B cell (primary cell): ENCODE measurements at regions not wholly inside any gene's neighbourhood (a gene's known extent, or its start where the extent isn't known, plus 50 kb on each side); places are given as distances from the start of the nearest gene placed in this dataset.
"Not testable (repeated sequence)": the region's sequence is repeated elsewhere in the genome, so short reads cannot be mapped to it uniquely, and the experiment has no call there.

ENCODE experiments used
- ATAC-seq: fragments of 200-7000 bp; cut with Tn5 transposase; one replicate; pipeline ENCODE4 v1.10.0; 2021; ENCODE audit warnings: low read depth, mild to moderate bottlenecking, moderate number of reproducible peaks, moderate library complexity
- CTCF ChIA-PET: fragments of 350-600 bp; sonication (Branson Sonifier 250); formaldehyde crosslinking; loops from one replicate; lab custom pipeline; 2021; ENCODE audit warnings: antibody characterized with exemption, inconsistent platforms; lab: Charles Lee
- POLR2A ChIA-PET: fragments of 350-600 bp; sonication (Branson Sonifier 250); formaldehyde crosslinking; loops from one replicate; lab custom pipeline; 2021; ENCODE audit warnings: antibody characterized with exemption; lab: Charles Lee
- DNase-seq: peaks from one replicate; pipeline ENCODE4 v3.0.0; 2013
- H2AFZ ChIP-seq: 2 replicates; pipeline ENCODE4 v1.6.1; 2012; ENCODE audit warnings: mild to moderate bottlenecking, low read depth, low read length; ENCODE audit not compliant: insufficient read depth, poor library complexity, severe bottlenecking
- H3K27ac ChIP-seq, 2 donors: 1 replicate in 1 of 2; 2 replicates in 1 of 2; pipeline ENCODE4 v1.5.1; 2012 to 2013; ENCODE audit warnings: low read length in 2 of 2, mild to moderate bottlenecking in 2 of 2, moderate library complexity in 1 of 2
- H3K27me3 ChIP-seq, 4 experiments: fragments of 200-600 bp in 1 of 4; sonication (generic) in 1 of 4; replicated peaks in 1 of 4; 1 replicate in 2 of 4; 2 replicates in 2 of 4; pipeline versions ENCODE4 v1.6.1 to v1.7.0; 2013 to 2016; ENCODE audit warnings: low read length in 3 of 4, mild to moderate bottlenecking in 2 of 4, mixed read lengths in 1 of 4, moderate library complexity in 1 of 4; ENCODE audit not compliant: insufficient read depth in 4 of 4, control insufficient read depth in 3 of 4; ENCODE audit errors: control extremely low read depth in 1 of 4
- H3K36me3 ChIP-seq, 2 experiments: replicated peaks in 1 of 2; 1 replicate in 1 of 2; 2 replicates in 1 of 2; pipeline versions ENCODE4 v1.6.1 to v1.7.1; 2013; ENCODE audit warnings: low read length in 1 of 2; ENCODE audit not compliant: insufficient read depth in 2 of 2, control insufficient read depth in 1 of 2; ENCODE audit errors: control extremely low read depth in 1 of 2, extremely low read depth in 1 of 2
- H3K4me1 ChIP-seq, 2 donors: fragments of 200-600 bp in 1 of 2; sonication (generic) in 1 of 2; 1 replicate in 1 of 2; 2 replicates in 1 of 2; pipeline versions ENCODE4 v1.5.1 to v1.6.1; 2013 to 2017; ENCODE audit warnings: low read length in 2 of 2; ENCODE audit not compliant: control insufficient read depth in 2 of 2, insufficient read depth in 2 of 2
- H3K4me2 ChIP-seq: replicated peaks from 2 replicates; pipeline ENCODE3; 2012; ENCODE audit warnings: mild to moderate bottlenecking, low read depth, low read length; ENCODE audit not compliant: poor library complexity, severe bottlenecking
- H3K4me3 ChIP-seq, 5 experiments: fragments of 200-600 bp in 1 of 5; sonication (generic) in 1 of 5; 1 replicate in 3 of 5; 2 replicates in 2 of 5; pipeline versions ENCODE4 v1.5.1 to v1.7.0; 2011 to 2016; ENCODE audit warnings: low read length in 4 of 5, mild to moderate bottlenecking in 4 of 5, low read depth in 2 of 5, control low read depth in 1 of 5, moderate library complexity in 1 of 5; ENCODE audit not compliant: insufficient read depth in 1 of 5; ENCODE audit errors: control extremely low read depth in 1 of 5, extremely low read depth in 1 of 5
- H3K79me2 ChIP-seq: fragments of 200-600 bp; sonication (generic); one replicate; pipeline ENCODE4 v1.6.0; 2016; ENCODE audit warnings: low read length; ENCODE audit not compliant: control insufficient read depth, insufficient read depth
- H3K9ac ChIP-seq: fragments of 200-600 bp; sonication (generic); 2 replicates; pipeline ENCODE4 v1.6.1; 2017; ENCODE audit warnings: mild to moderate bottlenecking, low read length, moderate library complexity
- H3K9me3 ChIP-seq, 3 donors: one replicate each; pipeline versions ENCODE4 v1.6.1 to v1.7.1; 2013; ENCODE audit warnings: low read length in 2 of 3; ENCODE audit not compliant: control insufficient read depth in 2 of 3, insufficient read depth in 1 of 3; ENCODE audit errors: control extremely low read depth in 1 of 3
- H4K20me1 ChIP-seq: 2 replicates; pipeline ENCODE4 v1.6.0; 2012; ENCODE audit warnings: mild to moderate bottlenecking, low read length; ENCODE audit not compliant: insufficient read depth, control insufficient read depth, poor library complexity, severe bottlenecking
- H3K27ac Mint-ChIP-seq: one replicate; pipeline ENCODE4 v1.8.0; 2021; ENCODE audit warnings: mixed read lengths
- H3K27me3 Mint-ChIP-seq: one replicate; pipeline ENCODE4 v1.8.0; 2021; ENCODE audit warnings: mixed read lengths
- H3K4me1 Mint-ChIP-seq: one replicate; pipeline ENCODE4 v1.8.0; 2021; ENCODE audit warnings: mixed read lengths
- H3K4me3 Mint-ChIP-seq: one replicate; pipeline ENCODE4 v1.8.0; 2021; ENCODE audit warnings: mixed read lengths
- H3K9me3 Mint-ChIP-seq: one replicate; pipeline ENCODE4 v1.8.0; 2022; ENCODE audit warnings: mixed read lengths; ENCODE audit not compliant: insufficient read depth
- EZH2 ChIP-seq: IDR thresholded peaks from 2 replicates; pipeline ENCODE4 v1.6.1; 2012; ENCODE audit warnings: borderline replicate concordance, low read depth, mild to moderate bottlenecking, moderate library complexity, low read length; ENCODE audit not compliant: insufficient read depth, poor library complexity, severe bottlenecking
- WGBS: methylation state at CpG from one replicate; pipeline ENCODE4 v1.1.5; 2013; ENCODE audit warnings: missing lambda C conversion rate; ENCODE audit not compliant: insufficient coverage; 5-methylcytosine and 5-hydroxymethylcytosine counted together
- intact Hi-C: fragments of 100-400 bp; cut with micrococcal nuclease; formaldehyde crosslinking; loops from one replicate; pipeline ENCODE4 v1.10.0; 2022
- TF ChIP-seq, protein P1 (sequence below): fragments of 200-600 bp; IDR thresholded peaks from one replicate; pipeline ENCODE4 v1.8.0; 2022; ENCODE audit warnings: antibody characterized with exemption, mild to moderate bottlenecking

DNA sequence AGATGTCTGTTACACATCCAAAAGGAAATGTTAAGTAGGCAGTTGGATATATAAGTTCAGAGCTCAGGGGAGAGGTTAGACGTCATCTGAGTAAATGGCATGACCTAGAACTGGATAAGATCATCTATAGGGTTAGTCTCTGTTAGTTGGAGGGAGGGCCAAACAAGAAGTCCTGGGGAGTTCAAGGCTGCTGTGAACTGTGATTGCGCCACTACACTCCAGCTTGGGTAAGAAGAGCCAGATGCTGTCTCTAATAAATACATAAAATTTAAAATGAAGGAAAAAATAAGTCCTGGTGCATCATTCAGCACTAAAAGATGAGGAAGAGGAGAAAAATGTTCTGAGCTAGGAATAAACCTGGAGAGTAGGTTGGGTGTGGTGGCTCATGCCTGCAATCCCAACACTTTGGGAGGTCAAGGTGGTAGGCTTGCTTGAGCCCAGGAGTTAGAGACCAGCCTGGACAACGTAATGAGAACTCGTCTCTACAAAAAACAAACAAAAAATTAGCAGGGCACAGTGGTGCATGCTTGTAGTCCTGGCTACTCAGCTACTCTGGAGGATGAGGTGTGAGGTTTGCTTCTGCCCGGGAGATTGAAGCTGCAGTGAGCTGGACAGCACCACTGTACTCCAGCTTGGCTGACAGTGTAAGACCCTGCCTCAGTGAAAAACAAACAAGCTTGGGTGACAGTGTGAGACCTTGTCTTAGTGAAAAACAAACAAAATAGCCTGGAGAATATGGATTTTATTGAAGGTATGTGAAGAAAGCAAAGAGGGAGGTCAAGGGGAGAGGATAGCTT is 123.6 kb downstream of the ACTBL2 start:
- ATAC-seq (no peak), DNase-seq (no peak)
- H3K27ac Mint-ChIP-seq, result no peak overlapping the region
- intact Hi-C loops, result no loop called here
- H3K4me1 Mint-ChIP-seq, result no peaks in the 10 kb centered on the region
- Histone ChIP-seq H3K79me2 (no peaks in the 10 kb centered on the region), H3K9ac (no peak overlapping the region), H3K4me2 (no peak overlapping the region), H3K9me3 (no peaks in the 10 kb centered on the region), H3K36me3 (no peaks in the 10 kb centered on the region), H4K20me1 (no peaks in the 10 kb centered on the region), H3K27me3 (no peaks in the 10 kb centered on the region), H3K27ac (no peak overlapping the region), H2AFZ (no peak overlapping the region), H3K4me3 (no peak overlapping the region), H3K4me1 (no peaks in the 10 kb centered on the region)
- POLR2A ChIA-PET, result no interaction called here
- no peak for TF ChIP-seq EZH2
- TF ChIP-seq, protein P1, sequence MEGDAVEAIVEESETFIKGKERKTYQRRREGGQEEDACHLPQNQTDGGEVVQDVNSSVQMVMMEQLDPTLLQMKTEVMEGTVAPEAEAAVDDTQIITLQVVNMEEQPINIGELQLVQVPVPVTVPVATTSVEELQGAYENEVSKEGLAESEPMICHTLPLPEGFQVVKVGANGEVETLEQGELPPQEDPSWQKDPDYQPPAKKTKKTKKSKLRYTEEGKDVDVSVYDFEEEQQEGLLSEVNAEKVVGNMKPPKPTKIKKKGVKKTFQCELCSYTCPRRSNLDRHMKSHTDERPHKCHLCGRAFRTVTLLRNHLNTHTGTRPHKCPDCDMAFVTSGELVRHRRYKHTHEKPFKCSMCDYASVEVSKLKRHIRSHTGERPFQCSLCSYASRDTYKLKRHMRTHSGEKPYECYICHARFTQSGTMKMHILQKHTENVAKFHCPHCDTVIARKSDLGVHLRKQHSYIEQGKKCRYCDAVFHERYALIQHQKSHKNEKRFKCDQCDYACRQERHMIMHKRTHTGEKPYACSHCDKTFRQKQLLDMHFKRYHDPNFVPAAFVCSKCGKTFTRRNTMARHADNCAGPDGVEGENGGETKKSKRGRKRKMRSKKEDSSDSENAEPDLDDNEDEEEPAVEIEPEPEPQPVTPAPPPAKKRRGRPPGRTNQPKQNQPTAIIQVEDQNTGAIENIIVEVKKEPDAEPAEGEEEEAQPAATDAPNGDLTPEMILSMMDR, result no peak
- H3K27me3 Mint-ChIP-seq, result no peaks in the 10 kb centered on the region
- CTCF ChIA-PET, result no interaction called here
- no peaks in the 10 kb centered on the region for H3K9me3 Mint-ChIP-seq
- H3K4me3 Mint-ChIP-seq, result no peak overlapping the region
- WGBS, result 100% methylated on average over 2 of the region's 5 CpGs

DNA sequence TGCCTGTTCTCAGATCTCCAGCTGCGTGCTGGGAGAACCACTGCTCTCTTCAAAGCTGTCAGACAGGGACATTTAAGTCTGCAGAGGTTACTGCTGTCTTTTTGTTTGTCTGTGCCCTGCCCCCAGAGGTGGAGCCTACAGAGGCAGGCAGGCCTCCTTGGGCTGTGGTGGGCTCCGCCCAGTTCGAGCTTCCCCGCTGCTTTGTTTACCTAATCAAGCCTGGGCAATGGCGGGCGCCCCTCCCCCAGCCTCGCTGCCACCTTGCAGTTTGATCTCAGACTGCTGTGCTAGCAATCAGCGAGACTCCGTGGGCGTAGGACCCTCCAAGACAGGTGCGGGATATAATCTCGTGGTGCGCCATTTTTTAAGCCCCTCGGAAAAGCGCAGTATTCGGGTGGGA is 125.8 kb downstream of the ACTBL2 start:
- WGBS, result no CpG with 5 or more reads among the region's 16 CpGs
- DNase-seq, H3K4me3 Mint-ChIP-seq, ATAC-seq, H3K9me3 Mint-ChIP-seq, H3K27ac ChIP-seq, H3K4me1 Mint-ChIP-seq, H4K20me1 ChIP-seq, H3K9ac ChIP-seq, H3K9me3 ChIP-seq, H3K4me3 ChIP-seq, intact Hi-C loops, H3K79me2 ChIP-seq, H3K4me1 ChIP-seq, CTCF ChIA-PET, H3K4me2 ChIP-seq, H3K36me3 ChIP-seq, H3K27me3 ChIP-seq, POLR2A ChIA-PET, H3K27ac Mint-ChIP-seq, H3K27me3 Mint-ChIP-seq, H2AFZ ChIP-seq: not testable (repeated sequence)
